GM12878 (cell line): ENCODE measurements at regions not wholly inside any gene's neighbourhood (a gene's known extent, or its start where the extent isn't known, plus 50 kb on each side); places are given as distances from the start of the nearest gene placed in this dataset.

Experiments used
- ATAC-seq: fragments of 200-7000 bp; cut with Tn5 transposase; 3 replicates; pipeline ENCODE4 v1.9.1; 2020; ENCODE audit warnings: mild to moderate bottlenecking, moderate library complexity
- BruUV-seq: library from RNA; stranded (reverse); fragments of 400-500 nt; replicated peaks from 2 replicates; lab custom pipeline; 2021; lab: Mats Ljungman, UMichigan
- CTCF ChIA-PET: fragments of 300-600 bp; sonication (Branson Sonifier 250); formaldehyde crosslinking; extraction: SDS; loops from one replicate; lab custom pipeline; 2021; ENCODE audit warnings: inconsistent platforms; lab: Yijun Ruan, JAX
- POLR2A ChIA-PET: fragments of 350-600 bp; formaldehyde crosslinking; extraction: SDS; loops from one replicate; lab custom pipeline; 2021; ENCODE audit warnings: inconsistent platforms; lab: Charles Lee
- RAD21 ChIA-PET: fragments of 300-600 bp; sonication (Branson Sonifier 250); formaldehyde crosslinking; loops from one replicate; lab custom pipeline; 2023; ENCODE audit warnings: antibody characterized with exemption; ENCODE audit not compliant: unreplicated experiment; lab: Charles Lee
- SMC1A ChIA-PET: fragments of 300-600 bp; sonication (Branson Sonifier 250); formaldehyde crosslinking; loops from one replicate; lab custom pipeline; 2023; ENCODE audit not compliant: unreplicated experiment, uncharacterized antibody; lab: Charles Lee
- DNase-seq: peaks from one replicate; pipeline ENCODE4 v3.0.0-alpha.2; 2011; ENCODE audit warnings: low read depth, low spot score
- FAIRE-seq: peaks from 3 replicates; lab custom pipeline; 2011; peaks lifted over from hg19 to GRCh38; lab: Jason Lieb, UNC
- H2AFZ ChIP-seq: 2 replicates; pipeline ENCODE4 v1.6.0; 2011; ENCODE audit warnings: low read depth, low read length, control low read depth; ENCODE audit not compliant: control insufficient read depth
- H3K27ac ChIP-seq: 2 replicates; pipeline ENCODE4 v1.5.1; 2011; ENCODE audit warnings: control low read depth; ENCODE audit not compliant: control insufficient read depth, insufficient read depth
- H3K27me3 ChIP-seq, 2 experiments: replicated peaks in 1 of 2; 2 replicates each; pipeline versions ENCODE4 v1.6.0 to v1.6.1; 2011; ENCODE audit warnings: low read length in 1 of 2; ENCODE audit not compliant: control insufficient read depth in 2 of 2, insufficient read depth in 2 of 2
- H3K36me3 ChIP-seq, 2 experiments: 2 replicates each; pipeline ENCODE4 v1.5.1; 2011; ENCODE audit warnings: low read length in 1 of 2; ENCODE audit not compliant: control insufficient read depth in 2 of 2, insufficient read depth in 2 of 2
- H3K4me1 ChIP-seq: 2 replicates; pipeline ENCODE4 v1.6.1; 2011; ENCODE audit warnings: mild to moderate bottlenecking, low read length, moderate library complexity, mixed read lengths; ENCODE audit not compliant: control insufficient read depth, insufficient read depth
- H3K4me2 ChIP-seq: 2 replicates; pipeline ENCODE4 v1.6.0; 2011; ENCODE audit warnings: control low read depth; ENCODE audit not compliant: control insufficient read depth, insufficient read depth
- H3K4me3 ChIP-seq: fragments of 200-600 bp; sonication (generic); 2 replicates; pipeline ENCODE4 v1.5.1; 2016
- H3K79me2 ChIP-seq: 2 replicates; pipeline ENCODE4 v1.6.0; 2011; ENCODE audit warnings: low read length; ENCODE audit not compliant: control insufficient read depth, insufficient read depth
- H3K9ac ChIP-seq: 2 replicates; pipeline ENCODE4 v1.8.0; 2011; ENCODE audit warnings: low read length, control low read depth, mixed read lengths; ENCODE audit not compliant: control insufficient read depth, insufficient read depth
- H3K9me3 ChIP-seq: replicated peaks from 3 replicates; pipeline ENCODE4 v1.5.1; 2011; ENCODE audit warnings: mild to moderate bottlenecking, low read length; ENCODE audit not compliant: control insufficient read depth, insufficient read depth
- H4K20me1 ChIP-seq: 2 replicates; pipeline ENCODE4 v1.6.0; 2011; ENCODE audit not compliant: control insufficient read depth, insufficient read depth
- CEBPB ChIP-seq, 2 experiments: fragments of 150-350 bp in 1 of 2; IDR thresholded peaks; 2 replicates each; pipeline ENCODE4 v1.6.1; 2012 to 2014; ENCODE audit warnings: low read depth in 2 of 2, low read length in 2 of 2, borderline replicate concordance in 1 of 2, inconsistent platforms in 1 of 2
- GABPA ChIP-seq: IDR thresholded peaks from 2 replicates; pipeline ENCODE4 v1.6.1; 2014; ENCODE audit warnings: antibody characterized with exemption, low read depth, mild to moderate bottlenecking, inconsistent platforms
- HDAC2 ChIP-seq: fragments of 200-600 bp; sonication (generic); IDR thresholded peaks from 2 replicates; pipeline ENCODE4 v1.6.1; 2017
- MTA3 ChIP-seq: IDR thresholded peaks from 2 replicates; pipeline ENCODE4 v1.6.1; 2012; ENCODE audit warnings: low read length, inconsistent platforms, borderline replicate concordance
- PAX8 ChIP-seq: fragments of 450-650 bp; IDR thresholded peaks from 2 replicates; pipeline ENCODE4 v1.6.1; 2017; ENCODE audit warnings: mild to moderate bottlenecking, moderate library complexity
- SKIL ChIP-seq: fragments of 450-650 bp; IDR thresholded peaks from 2 replicates; pipeline ENCODE4 v1.6.1; 2017; ENCODE audit warnings: mild to moderate bottlenecking, low read depth, inconsistent platforms; ENCODE audit not compliant: poor library complexity, severe bottlenecking
- SPI1 ChIP-seq: IDR thresholded peaks from 2 replicates; pipeline ENCODE4 v1.6.1; 2011; ENCODE audit warnings: low read depth, mild to moderate bottlenecking, low read length, moderate library complexity, borderline replicate concordance; ENCODE audit not compliant: insufficient read depth
- STAT3 ChIP-seq: IDR thresholded peaks from 2 replicates; pipeline ENCODE4 v1.6.1; 2011; ENCODE audit warnings: low read depth, low read length, improper control_type of control experiment
- TCF3 ChIP-seq: IDR thresholded peaks from 2 replicates; pipeline ENCODE4 v1.6.1; 2012; ENCODE audit warnings: low read depth, mild to moderate bottlenecking, low read length, borderline replicate concordance; ENCODE audit not compliant: insufficient read depth
- TCF7 ChIP-seq: IDR thresholded peaks from 2 replicates; pipeline ENCODE4 v1.6.1; 2014; ENCODE audit warnings: antibody characterized with exemption, borderline replicate concordance
- WGBS: methylation state at CpG from one replicate; pipeline ENCODE4 v1.1.6; 2016; ENCODE audit warnings: low lambda C conversion rate; ENCODE audit not compliant: insufficient replicate concordance, insufficient coverage; ENCODE audit errors: missing lambda C conversion rate; 5-methylcytosine and 5-hydroxymethylcytosine counted together
- in situ Hi-C: fragments of 300-500 bp; cut with MboI; formaldehyde crosslinking; loops from 9 replicates; pipeline ENCODE4 v1.14.3; 2018; ENCODE audit warnings: mixed read lengths
- intact Hi-C: fragments of 100-400 bp; cut with micrococcal nuclease; formaldehyde crosslinking; loops from one replicate; pipeline ENCODE4 v1.14.2; 2022; ENCODE audit not compliant: unreplicated experiment
- TF ChIP-seq, protein P1 (sequence below): fragments of 150-350 bp; IDR thresholded peaks from 2 replicates; pipeline ENCODE4 v1.6.1; 2016; ENCODE audit warnings: low read depth, low read length

GRCh38 chr16:89040861-89041570, 52.6 kb upstream of the ACSF3 start:
- no peak overlapping the region for H3K4me2 ChIP-seq
- no peak for TF ChIP-seq MTA3
- TF ChIP-seq TCF3 = no peak
- TF ChIP-seq, protein P1, sequence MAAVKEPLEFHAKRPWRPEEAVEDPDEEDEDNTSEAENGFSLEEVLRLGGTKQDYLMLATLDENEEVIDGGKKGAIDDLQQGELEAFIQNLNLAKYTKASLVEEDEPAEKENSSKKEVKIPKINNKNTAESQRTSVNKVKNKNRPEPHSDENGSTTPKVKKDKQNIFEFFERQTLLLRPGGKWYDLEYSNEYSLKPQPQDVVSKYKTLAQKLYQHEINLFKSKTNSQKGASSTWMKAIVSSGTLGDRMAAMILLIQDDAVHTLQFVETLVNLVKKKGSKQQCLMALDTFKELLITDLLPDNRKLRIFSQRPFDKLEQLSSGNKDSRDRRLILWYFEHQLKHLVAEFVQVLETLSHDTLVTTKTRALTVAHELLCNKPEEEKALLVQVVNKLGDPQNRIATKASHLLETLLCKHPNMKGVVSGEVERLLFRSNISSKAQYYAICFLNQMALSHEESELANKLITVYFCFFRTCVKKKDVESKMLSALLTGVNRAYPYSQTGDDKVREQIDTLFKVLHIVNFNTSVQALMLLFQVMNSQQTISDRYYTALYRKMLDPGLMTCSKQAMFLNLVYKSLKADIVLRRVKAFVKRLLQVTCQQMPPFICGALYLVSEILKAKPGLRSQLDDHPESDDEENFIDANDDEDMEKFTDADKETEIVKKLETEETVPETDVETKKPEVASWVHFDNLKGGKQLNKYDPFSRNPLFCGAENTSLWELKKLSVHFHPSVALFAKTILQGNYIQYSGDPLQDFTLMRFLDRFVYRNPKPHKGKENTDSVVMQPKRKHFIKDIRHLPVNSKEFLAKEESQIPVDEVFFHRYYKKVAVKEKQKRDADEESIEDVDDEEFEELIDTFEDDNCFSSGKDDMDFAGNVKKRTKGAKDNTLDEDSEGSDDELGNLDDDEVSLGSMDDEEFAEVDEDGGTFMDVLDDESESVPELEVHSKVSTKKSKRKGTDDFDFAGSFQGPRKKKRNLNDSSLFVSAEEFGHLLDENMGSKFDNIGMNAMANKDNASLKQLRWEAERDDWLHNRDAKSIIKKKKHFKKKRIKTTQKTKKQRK = no peak
- no peak for TF ChIP-seq SKIL
- TF ChIP-seq SPI1 = no peak
- no peak for TF ChIP-seq HDAC2
- no peak for TF ChIP-seq STAT3
- TF ChIP-seq GABPA = no peak
- no peak for TF ChIP-seq PAX8
- no peak for TF ChIP-seq TCF7
- TF ChIP-seq CEBPB (IDR thresholded peaks at IDR 0.05; ENCODE audit: borderline replicate concordance in 1 of 2, low read depth in 2 of 2, low read length in 2 of 2) = no peak
- no peaks in the 10 kb centered on the region for H4K20me1 ChIP-seq
- H3K27me3 ChIP-seq = no peaks in the 10 kb centered on the region; a peak in 3 of 4 replicates
- H3K9ac ChIP-seq = no peak overlapping the region
- ATAC-seq (no peak), FAIRE-seq (no peak), DNase-seq (no peak)
- no peaks in the 10 kb centered on the region for H3K36me3 ChIP-seq
- peaks cover 21% of the 10 kb centered on the region for H3K4me1 ChIP-seq
- intact Hi-C loops = no loop called here
- no TSS peak for BruUV-seq
- POLR2A ChIA-PET = interaction anchor here (1.3 kb wide), 1 partner anchor 57 kb away, joined by 4 read pairs; no protein-coding TSS in a partner anchor
- H2AFZ ChIP-seq = no peak overlapping the region
- WGBS = 86% methylated on average over 25 of the region's 25 CpGs
- in situ Hi-C loops = no loop called here
- RAD21 ChIA-PET = interaction anchor here (0.9 to 1.5 kb wide), 2 partner anchors 19 to 62 kb away, joined by 3 to 6 read pairs; no protein-coding TSS in a partner anchor
- H3K4me3 ChIP-seq = no peak overlapping the region
- SMC1A ChIA-PET = interaction anchor here (1.7 kb wide), 1 partner anchor 44 kb away, joined by 4 read pairs; no protein-coding TSS in a partner anchor
- no peak overlapping the region for H3K27ac ChIP-seq
- H3K79me2 ChIP-seq = no peaks in the 10 kb centered on the region
- CTCF ChIA-PET = interaction anchor here (1.1 to 1.4 kb wide), 2 partner anchors 51 to 73 kb away, joined by 3 to 4 read pairs; no protein-coding TSS in a partner anchor
- no peaks in the 10 kb centered on the region; the same call in 2 of the 3 replicates for H3K9me3 ChIP-seq
